ENCODE measurements at regions not wholly inside any gene's neighbourhood (a gene's known extent, or its start where the extent isn't known, plus 50 kb on each side); places are given as distances from the start of the nearest gene placed in this dataset.

DNA sequence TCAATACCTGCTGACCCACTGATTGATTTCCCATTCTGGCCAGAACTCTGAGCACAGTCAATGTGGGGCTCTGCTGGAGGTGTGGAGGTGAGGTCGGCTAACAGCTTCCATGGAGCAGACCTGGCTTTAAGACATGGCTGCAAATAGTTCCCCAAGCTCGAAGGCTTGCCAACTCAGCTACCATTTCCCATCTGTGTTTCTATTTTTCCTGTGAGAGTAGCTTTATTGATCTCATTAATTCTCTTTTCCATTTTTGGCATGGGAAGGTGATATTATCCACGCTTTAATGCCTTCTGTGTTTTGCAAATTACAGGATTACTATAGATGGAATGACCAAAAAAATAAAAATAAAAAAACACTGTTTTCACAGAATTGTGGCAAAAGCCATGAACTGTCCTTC, 151.6 kb upstream of the XYLT1 start:
- Histone ChIP-seq H3K36me3 (ENCODE audit: control insufficient read depth, insufficient read depth, low read length) (no peaks in the 10 kb centered on the region), H3K4me3 (ENCODE audit: low read depth, low read length) (no peak overlapping the region), H3K4me1 (ENCODE audit: control insufficient read depth, insufficient read depth, low read length) (no peaks in the 10 kb centered on the region), H3K27me3 (ENCODE audit: control insufficient read depth, insufficient read depth, low read length) (no peaks in the 10 kb centered on the region), H3K9me3 (ENCODE audit: control insufficient read depth, insufficient read depth, low read depth, low read length) (peaks cover 19% of the 10 kb centered on the region), H3K27ac (ENCODE audit: low read depth, low read length) (no peak overlapping the region), H3K9ac (ENCODE audit: low read length) (no peak overlapping the region)

DNA sequence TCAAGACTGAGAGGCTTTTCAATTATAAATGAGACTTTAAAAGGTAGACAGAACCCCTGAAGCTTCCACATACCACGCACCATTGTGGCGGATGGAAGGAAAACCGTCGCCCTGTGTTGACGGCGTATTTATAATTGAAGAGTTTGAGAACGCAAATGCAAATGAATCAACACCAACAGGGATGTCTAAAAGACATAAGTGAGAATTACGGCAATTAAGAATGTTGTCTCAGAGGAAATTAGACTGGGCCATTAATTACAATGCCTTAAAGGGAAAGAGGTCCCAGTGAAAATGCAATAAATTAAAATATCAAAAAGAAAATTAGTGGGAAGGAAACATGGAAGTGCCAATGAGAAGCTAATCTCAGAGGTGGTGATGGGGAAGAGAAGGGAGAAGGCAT, 148.5 kb upstream of the XYLT1 start:
- Histone ChIP-seq H3K27ac (ENCODE audit: low read depth, low read length) (no peak overlapping the region), H3K4me1 (ENCODE audit: control insufficient read depth, insufficient read depth, low read length) (no peaks in the 10 kb centered on the region), H3K9ac (ENCODE audit: low read length) (no peak overlapping the region), H3K36me3 (ENCODE audit: control insufficient read depth, insufficient read depth, low read length) (no peaks in the 10 kb centered on the region), H3K9me3 (ENCODE audit: control insufficient read depth, insufficient read depth, low read depth, low read length) (no peaks in the 10 kb centered on the region), H3K4me3 (ENCODE audit: low read depth, low read length) (no peak overlapping the region), H3K27me3 (ENCODE audit: control insufficient read depth, insufficient read depth, low read length) (no peaks in the 10 kb centered on the region; the same call in 1 of the 2 replicates)

DNA sequence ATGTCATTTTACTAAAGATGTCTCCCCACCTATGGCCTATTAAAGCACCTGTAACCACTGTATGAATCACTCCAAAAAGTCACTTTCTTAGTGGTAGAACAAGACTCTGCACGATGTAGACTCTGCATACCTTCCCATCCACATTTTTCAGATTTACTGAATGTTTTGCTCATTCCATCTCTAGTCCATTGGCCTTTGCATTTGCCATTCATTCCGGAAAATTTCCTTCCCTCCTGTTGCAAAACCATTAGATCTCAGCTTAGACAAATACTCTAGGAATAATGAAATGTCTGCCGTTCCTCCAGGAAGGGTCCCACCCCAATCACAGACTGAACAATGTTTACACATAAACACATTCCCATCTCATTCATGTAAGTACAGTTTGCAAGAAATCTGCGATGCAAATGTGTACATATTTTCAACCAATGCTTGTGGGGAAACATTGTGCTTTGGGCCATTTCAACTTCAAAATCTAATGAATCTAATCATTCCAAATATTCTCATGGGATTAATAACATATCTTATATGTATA, 146.3 kb upstream of the XYLT1 start:
- no peaks in the 10 kb centered on the region for H3K36me3 ChIP-seq (ENCODE audit: control insufficient read depth, insufficient read depth, low read length)
- H3K9me3 ChIP-seq (ENCODE audit: control insufficient read depth, insufficient read depth, low read depth, low read length): no peaks in the 10 kb centered on the region
- no peaks in the 10 kb centered on the region for H3K4me1 ChIP-seq (ENCODE audit: control insufficient read depth, insufficient read depth, low read length)
- H3K27ac ChIP-seq (ENCODE audit: low read depth, low read length): no peak overlapping the region
- H3K9ac ChIP-seq (ENCODE audit: low read length): no peak overlapping the region
- no peaks in the 10 kb centered on the region; the same call in 1 of the 2 replicates for H3K27me3 ChIP-seq (ENCODE audit: control insufficient read depth, insufficient read depth, low read length)
- H3K4me3 ChIP-seq (ENCODE audit: low read depth, low read length): no peak overlapping the region

DNA sequence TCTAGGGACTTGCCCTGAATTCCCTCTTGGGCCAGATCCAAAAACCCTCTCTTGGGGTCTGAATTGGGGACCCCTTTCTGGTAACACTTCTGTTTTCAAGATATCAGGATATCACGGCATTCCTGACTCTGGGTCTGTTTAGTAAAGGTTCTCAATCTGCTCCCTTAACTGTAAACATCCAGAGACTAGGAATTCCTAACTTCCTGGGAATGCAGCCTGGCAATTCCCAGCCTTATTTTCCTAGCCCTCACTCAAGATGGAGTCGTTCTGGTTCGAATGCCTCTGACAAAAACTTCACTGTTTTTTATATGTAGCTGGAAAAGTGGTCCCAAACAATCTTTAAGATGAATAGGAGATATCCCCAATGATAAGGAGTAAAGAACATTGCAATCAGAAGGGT, 141.6 kb upstream of the XYLT1 start:
- Histone ChIP-seq H3K4me3 (ENCODE audit: low read depth, low read length) (no peak overlapping the region), H3K4me1 (ENCODE audit: control insufficient read depth, insufficient read depth, low read length) (no peaks in the 10 kb centered on the region), H3K36me3 (ENCODE audit: control insufficient read depth, insufficient read depth, low read length) (no peaks in the 10 kb centered on the region), H3K9ac (ENCODE audit: low read length) (no peak overlapping the region), H3K27me3 (ENCODE audit: control insufficient read depth, insufficient read depth, low read length) (no peaks in the 10 kb centered on the region; the same call in 1 of the 2 replicates), H3K27ac (ENCODE audit: low read depth, low read length) (no peak overlapping the region), H3K9me3 (ENCODE audit: control insufficient read depth, insufficient read depth, low read depth, low read length) (no peaks in the 10 kb centered on the region)

DNA sequence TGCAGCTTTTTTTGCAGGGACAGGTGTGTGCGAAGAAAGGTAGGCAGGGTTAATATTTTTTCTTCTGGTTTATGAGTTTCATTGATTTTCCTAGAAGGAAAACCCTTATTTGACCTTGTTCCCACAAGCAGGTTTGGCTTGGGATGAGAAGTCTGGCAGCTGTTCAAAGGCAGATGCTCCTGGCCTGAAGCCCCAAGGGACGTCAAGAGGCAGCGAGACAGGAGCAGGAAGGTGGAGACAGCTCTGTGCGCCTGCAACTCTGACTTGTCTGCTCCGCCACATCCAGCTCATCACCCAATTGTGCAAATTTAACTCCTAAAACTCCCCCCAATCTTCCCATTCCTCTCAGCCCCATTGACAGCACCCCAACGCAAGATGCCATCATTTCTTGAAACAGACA, 136.8 kb upstream of the XYLT1 start:
- no peak overlapping the region for H3K27ac ChIP-seq (ENCODE audit: low read depth, low read length)
- no peak overlapping the region for H3K9ac ChIP-seq (ENCODE audit: low read length)
- no peak overlapping the region for H3K4me3 ChIP-seq (ENCODE audit: low read depth, low read length)
- H3K36me3 ChIP-seq (ENCODE audit: control insufficient read depth, insufficient read depth, low read length): no peaks in the 10 kb centered on the region
- H3K4me1 ChIP-seq (ENCODE audit: control insufficient read depth, insufficient read depth, low read length): no peaks in the 10 kb centered on the region
- no peaks in the 10 kb centered on the region for H3K27me3 ChIP-seq (ENCODE audit: control insufficient read depth, insufficient read depth, low read length)
- H3K9me3 ChIP-seq (ENCODE audit: control insufficient read depth, insufficient read depth, low read depth, low read length): no peaks in the 10 kb centered on the region

DNA sequence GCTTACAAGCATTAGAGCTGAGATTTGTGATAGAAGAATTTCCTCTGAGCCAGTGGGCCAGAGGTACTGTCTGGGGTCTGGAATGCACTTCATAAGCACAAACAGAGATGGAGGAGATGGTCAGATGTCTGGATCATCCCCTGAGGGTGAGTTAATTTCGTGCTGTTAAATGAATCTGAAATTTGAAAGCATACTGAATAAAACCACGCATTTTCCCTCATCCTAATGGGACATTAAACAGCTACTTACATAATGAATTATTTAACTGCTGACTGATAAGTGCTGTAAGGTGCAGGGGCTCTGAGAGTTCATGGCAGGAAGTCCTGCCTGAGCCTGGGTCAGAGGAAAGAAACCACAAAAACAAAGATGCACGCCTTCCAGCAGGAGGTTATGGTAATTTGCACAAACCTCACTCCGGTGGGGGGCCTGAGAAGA, 136.3 kb upstream of the XYLT1 start:
- Histone ChIP-seq H3K27ac (ENCODE audit: low read depth, low read length) (no peak overlapping the region), H3K9me3 (ENCODE audit: control insufficient read depth, insufficient read depth, low read depth, low read length) (no peaks in the 10 kb centered on the region), H3K27me3 (ENCODE audit: control insufficient read depth, insufficient read depth, low read length) (no peaks in the 10 kb centered on the region), H3K9ac (ENCODE audit: low read length) (no peak overlapping the region), H3K36me3 (ENCODE audit: control insufficient read depth, insufficient read depth, low read length) (no peaks in the 10 kb centered on the region), H3K4me3 (ENCODE audit: low read depth, low read length) (no peak overlapping the region), H3K4me1 (ENCODE audit: control insufficient read depth, insufficient read depth, low read length) (no peaks in the 10 kb centered on the region)

DNA sequence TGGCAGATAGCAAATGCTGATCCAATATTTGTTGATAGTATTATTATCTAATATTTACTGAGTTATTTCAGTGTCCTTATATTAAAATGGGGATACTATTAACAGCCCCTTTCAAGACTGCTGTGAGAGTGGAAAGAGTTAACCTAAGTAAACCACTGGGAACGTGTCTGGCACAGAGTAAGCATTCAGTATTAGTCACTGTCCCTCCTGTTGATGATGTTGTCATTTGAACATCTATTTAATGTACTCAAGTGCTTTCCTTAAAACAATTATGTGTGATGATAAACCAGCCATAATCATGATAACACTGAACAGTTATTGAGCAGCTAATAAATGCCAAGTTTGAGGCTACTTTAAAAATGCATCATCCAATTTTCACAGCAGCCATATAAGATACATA, 135.7 kb upstream of the XYLT1 start:
- H3K27ac ChIP-seq (ENCODE audit: low read depth, low read length): no peak overlapping the region
- H3K9me3 ChIP-seq (ENCODE audit: control insufficient read depth, insufficient read depth, low read depth, low read length): no peaks in the 10 kb centered on the region
- H3K36me3 ChIP-seq (ENCODE audit: control insufficient read depth, insufficient read depth, low read length): no peaks in the 10 kb centered on the region
- H3K4me1 ChIP-seq (ENCODE audit: control insufficient read depth, insufficient read depth, low read length): no peaks in the 10 kb centered on the region
- no peak overlapping the region for H3K4me3 ChIP-seq (ENCODE audit: low read depth, low read length)
- no peak overlapping the region for H3K9ac ChIP-seq (ENCODE audit: low read length)
- no peaks in the 10 kb centered on the region for H3K27me3 ChIP-seq (ENCODE audit: control insufficient read depth, insufficient read depth, low read length)

DNA sequence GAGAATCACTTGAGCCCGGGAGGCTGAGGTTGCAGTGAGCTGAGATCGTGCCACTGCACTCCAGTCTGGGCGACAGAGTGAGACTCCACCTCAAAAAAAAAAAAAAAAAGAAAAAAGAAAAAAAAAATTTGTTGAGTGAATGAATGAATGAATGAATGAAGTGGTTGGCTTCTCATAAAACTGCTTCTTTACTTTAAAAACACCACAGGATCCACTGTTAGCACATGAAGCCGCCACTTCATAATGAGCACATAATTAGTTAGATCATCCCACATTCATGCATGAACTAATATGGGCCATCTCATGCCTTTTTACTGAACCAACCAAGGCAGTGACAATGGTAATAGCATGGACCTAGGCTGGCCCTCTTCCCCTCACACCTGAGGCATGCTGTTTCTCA, 135.0 kb upstream of the XYLT1 start:
- no peaks in the 10 kb centered on the region for H3K4me1 ChIP-seq (ENCODE audit: control insufficient read depth, insufficient read depth, low read length)
- H3K36me3 ChIP-seq (ENCODE audit: control insufficient read depth, insufficient read depth, low read length): no peaks in the 10 kb centered on the region
- no peak overlapping the region for H3K4me3 ChIP-seq (ENCODE audit: low read depth, low read length)
- H3K27ac ChIP-seq (ENCODE audit: low read depth, low read length): no peak overlapping the region
- H3K9me3 ChIP-seq (ENCODE audit: control insufficient read depth, insufficient read depth, low read depth, low read length): no peaks in the 10 kb centered on the region
- H3K27me3 ChIP-seq (ENCODE audit: control insufficient read depth, insufficient read depth, low read length): no peaks in the 10 kb centered on the region
- no peak overlapping the region for H3K9ac ChIP-seq (ENCODE audit: low read length)

DNA sequence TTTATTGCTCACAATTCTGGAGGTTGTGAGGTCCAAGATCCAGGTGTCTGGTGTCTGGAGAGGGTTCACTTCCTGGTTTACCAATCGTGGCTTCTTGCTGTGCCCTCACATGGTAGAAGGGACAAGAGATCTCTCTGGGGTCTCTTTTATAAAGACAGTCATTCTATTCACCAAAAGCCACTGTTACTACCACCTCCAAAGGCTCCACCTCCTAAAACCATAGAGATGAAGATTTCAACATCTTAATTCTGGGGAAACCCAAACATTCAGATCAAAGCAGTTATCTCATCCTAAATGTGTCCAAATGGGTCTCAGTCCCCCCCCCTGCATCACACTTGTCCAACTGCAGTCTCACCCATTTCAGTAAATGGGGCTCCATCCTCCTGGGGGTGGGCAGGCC, 132.9 kb upstream of the XYLT1 start:
- H3K4me3 ChIP-seq (ENCODE audit: low read depth, low read length): no peak overlapping the region

DNA sequence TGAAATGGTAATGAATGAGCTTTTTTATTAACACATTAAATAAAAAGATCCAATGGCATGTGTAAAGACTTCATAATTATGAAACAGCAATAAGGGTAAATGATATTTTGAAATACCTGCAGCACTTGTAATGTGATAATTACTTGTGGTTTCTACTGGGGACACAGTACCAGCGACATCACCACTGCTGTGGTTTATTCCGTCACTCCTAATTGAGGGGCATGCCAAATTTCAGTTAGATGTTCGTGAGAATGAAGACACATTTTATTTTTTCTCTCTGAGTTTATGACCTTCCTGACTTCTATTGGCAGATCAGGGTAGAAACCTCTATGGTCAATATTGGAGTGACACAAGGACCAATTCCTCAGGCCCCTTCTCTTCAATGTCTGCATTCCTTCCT, 131.9 kb upstream of the XYLT1 start:
- Histone ChIP-seq H3K9me3 (ENCODE audit: control insufficient read depth, insufficient read depth, low read depth, low read length) (peaks cover 2% of the 10 kb centered on the region), H3K27me3 (ENCODE audit: control insufficient read depth, insufficient read depth, low read length) (no peaks in the 10 kb centered on the region), H3K4me1 (ENCODE audit: control insufficient read depth, insufficient read depth, low read length) (no peaks in the 10 kb centered on the region), H3K27ac (ENCODE audit: low read depth, low read length) (no peak overlapping the region), H3K36me3 (ENCODE audit: control insufficient read depth, insufficient read depth, low read length) (no peaks in the 10 kb centered on the region), H3K9ac (ENCODE audit: low read length) (no peak overlapping the region), H3K4me3 (ENCODE audit: low read depth, low read length) (no peak overlapping the region)

More for the DNA sequence above, 132.9 kb upstream of the XYLT1 start:
- Histone ChIP-seq H3K27me3 (ENCODE audit: control insufficient read depth, insufficient read depth, low read length) (no peaks in the 10 kb centered on the region), H3K9ac (ENCODE audit: low read length) (no peak overlapping the region), H3K4me1 (ENCODE audit: control insufficient read depth, insufficient read depth, low read length) (no peaks in the 10 kb centered on the region), H3K27ac (ENCODE audit: low read depth, low read length) (no peak overlapping the region), H3K9me3 (ENCODE audit: control insufficient read depth, insufficient read depth, low read depth, low read length) (no peaks in the 10 kb centered on the region; the same call in 1 of the 2 replicates), H3K36me3 (ENCODE audit: control insufficient read depth, insufficient read depth, low read length) (no peaks in the 10 kb centered on the region)

DNA sequence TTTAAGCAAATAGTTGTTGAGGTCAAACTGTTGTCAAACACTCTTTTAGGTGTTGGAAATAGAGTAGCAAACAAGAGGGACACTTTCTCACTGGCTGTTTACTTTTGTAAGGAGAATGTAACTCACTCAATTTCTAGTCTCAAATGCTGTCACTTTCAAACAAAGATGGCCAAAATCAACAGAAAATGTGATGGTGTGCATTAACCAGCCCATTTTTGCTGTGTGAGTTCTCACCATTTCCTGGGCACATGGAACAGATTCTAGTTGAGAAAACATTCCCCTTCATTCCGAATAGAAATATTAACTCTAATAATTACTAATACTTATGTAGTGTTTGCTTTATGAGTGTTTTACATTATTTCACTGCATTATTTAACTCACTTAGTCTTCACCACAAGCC, 128.2 kb upstream of the XYLT1 start:
- H3K27ac ChIP-seq (ENCODE audit: low read depth, low read length): no peak overlapping the region
- no peak overlapping the region for H3K4me3 ChIP-seq (ENCODE audit: low read depth, low read length)
- H3K36me3 ChIP-seq (ENCODE audit: control insufficient read depth, insufficient read depth, low read length): no peaks in the 10 kb centered on the region
- no peaks in the 10 kb centered on the region for H3K27me3 ChIP-seq (ENCODE audit: control insufficient read depth, insufficient read depth, low read length)
- no peak overlapping the region for H3K9ac ChIP-seq (ENCODE audit: low read length)
- H3K9me3 ChIP-seq (ENCODE audit: control insufficient read depth, insufficient read depth, low read depth, low read length): peaks cover 2% of the 10 kb centered on the region
- H3K4me1 ChIP-seq (ENCODE audit: control insufficient read depth, insufficient read depth, low read length): no peaks in the 10 kb centered on the region
